SK-N-SH (cell line): ENCODE measurements at regions not wholly inside any gene's neighbourhood (a gene's known extent, or its start where the extent isn't known, plus 50 kb on each side); places are given as distances from the start of the nearest gene placed in this dataset.

Source experiments
- ELF1 ChIP-seq: IDR thresholded peaks from 2 replicates; pipeline ENCODE4 v1.4.0; 2012
- EZH2phosphoT487 ChIP-seq: fragments of 200-600 bp; sonication (generic); IDR thresholded peaks from 2 replicates; pipeline ENCODE4 v1.6.1; 2017; ENCODE audit warnings: low read depth, mixed run types, mild to moderate bottlenecking, antibody characterized with exemption, moderate library complexity, borderline replicate concordance
- FOSL2 ChIP-seq: IDR thresholded peaks from 2 replicates; pipeline ENCODE4 v1.4.0; 2012; ENCODE audit warnings: low read depth, mild to moderate bottlenecking, moderate library complexity, borderline replicate concordance
- FOXM1 ChIP-seq: IDR thresholded peaks from 2 replicates; pipeline ENCODE4 v1.4.0; 2012; ENCODE audit warnings: low read depth, mild to moderate bottlenecking
- IRF3 ChIP-seq: fragments of 150-350 bp; IDR thresholded peaks from 2 replicates; pipeline ENCODE4 v1.6.1; 2016; ENCODE audit warnings: mild to moderate bottlenecking, low read depth, low read length
- JUND ChIP-seq: IDR thresholded peaks from 2 replicates; pipeline ENCODE4 v1.4.0; 2012
- MEF2A ChIP-seq: IDR thresholded peaks from 2 replicates; pipeline ENCODE4 v1.4.0; 2012; ENCODE audit warnings: low read depth, borderline replicate concordance
- NFIC ChIP-seq: IDR thresholded peaks from 2 replicates; pipeline ENCODE4 v1.4.0; 2012; ENCODE audit warnings: borderline replicate concordance
- PBX3 ChIP-seq: IDR thresholded peaks from 2 replicates; pipeline ENCODE4; 2012
- RAD21 ChIP-seq: IDR thresholded peaks from 2 replicates; pipeline ENCODE4 v1.6.1; 2012; ENCODE audit warnings: mild to moderate bottlenecking, low read length
- RCOR1 ChIP-seq: fragments of 150-350 bp; IDR thresholded peaks from 2 replicates; pipeline ENCODE4 v1.6.1; 2017; ENCODE audit warnings: antibody characterized with exemption, low read length
- REST ChIP-seq: IDR thresholded peaks from 2 replicates; pipeline ENCODE4 v1.6.1; 2012; ENCODE audit warnings: mild to moderate bottlenecking, low read depth, low read length, moderate library complexity
- RFX5 ChIP-seq: IDR thresholded peaks from 2 replicates; pipeline ENCODE4 v1.6.1; 2012; ENCODE audit warnings: mild to moderate bottlenecking, improper control_type of control experiment, low read length
- SMC3 ChIP-seq: IDR thresholded peaks from 2 replicates; pipeline ENCODE4 v1.6.1; 2012; ENCODE audit warnings: low read depth, low read length, improper control_type of control experiment
- TCF12 ChIP-seq: IDR thresholded peaks from 2 replicates; pipeline ENCODE4 v1.4.0; 2012
- USF1 ChIP-seq: IDR thresholded peaks from 2 replicates; pipeline ENCODE4 v1.4.0; 2012; ENCODE audit warnings: low read depth, borderline replicate concordance
- ZBTB33 ChIP-seq: IDR thresholded peaks from 2 replicates; pipeline ENCODE4 v1.4.0; 2012; ENCODE audit warnings: low read depth, borderline replicate concordance

GRCh38 chr3:98972155-98972554, 70.7 kb upstream of the DCBLD2 start (continued):
- TF ChIP-seq RFX5 (no peak), RCOR1 (no peak), MEF2A (no peak), JUND (peak; percentile 86), IRF3 (no peak), ZBTB33 (no peak), PBX3 (peak; percentile 86), ELF1 (no peak), USF1 (no peak), FOXM1 (peak; percentile 67; the same call in 1 of the 2 replicates), EZH2phosphoT487 (no peak), FOSL2 (peak; percentile 80), REST (0 out of 2 replicates have a peak, but pooled peaks have one; percentile 31), SMC3 (no peak), NFIC (peak; percentile 75; the same call in 1 of the 2 replicates), TCF12 (peak; percentile 85), RAD21 (no peak)
